ENCODE measurements at regions not wholly inside any gene's neighbourhood (a gene's known extent, or its start where the extent isn't known, plus 50 kb on each side); places are given as distances from the start of the nearest gene placed in this dataset.

GRCh38 chr16:25481636-25482035 lies 210.1 kb upstream of the HS3ST4 start:
- no peaks in the 10 kb centered on the region for H3K4me1 ChIP-seq (ENCODE audit: low read length)
- H3K36me3 ChIP-seq (replicated peaks; ENCODE audit: low read depth, low read length) = no peaks in the 10 kb centered on the region
- no peak overlapping the region for H3K9ac ChIP-seq (ENCODE audit: low read length)
- no peaks in the 10 kb centered on the region for H3K79me2 ChIP-seq (ENCODE audit: low read length)
- no peaks in the 10 kb centered on the region for H3K9me3 ChIP-seq (ENCODE audit: insufficient read depth, low read length)
- no peak overlapping the region for H3K4me2 ChIP-seq (ENCODE audit: low read length)
- TF ChIP-seq, protein P1, sequence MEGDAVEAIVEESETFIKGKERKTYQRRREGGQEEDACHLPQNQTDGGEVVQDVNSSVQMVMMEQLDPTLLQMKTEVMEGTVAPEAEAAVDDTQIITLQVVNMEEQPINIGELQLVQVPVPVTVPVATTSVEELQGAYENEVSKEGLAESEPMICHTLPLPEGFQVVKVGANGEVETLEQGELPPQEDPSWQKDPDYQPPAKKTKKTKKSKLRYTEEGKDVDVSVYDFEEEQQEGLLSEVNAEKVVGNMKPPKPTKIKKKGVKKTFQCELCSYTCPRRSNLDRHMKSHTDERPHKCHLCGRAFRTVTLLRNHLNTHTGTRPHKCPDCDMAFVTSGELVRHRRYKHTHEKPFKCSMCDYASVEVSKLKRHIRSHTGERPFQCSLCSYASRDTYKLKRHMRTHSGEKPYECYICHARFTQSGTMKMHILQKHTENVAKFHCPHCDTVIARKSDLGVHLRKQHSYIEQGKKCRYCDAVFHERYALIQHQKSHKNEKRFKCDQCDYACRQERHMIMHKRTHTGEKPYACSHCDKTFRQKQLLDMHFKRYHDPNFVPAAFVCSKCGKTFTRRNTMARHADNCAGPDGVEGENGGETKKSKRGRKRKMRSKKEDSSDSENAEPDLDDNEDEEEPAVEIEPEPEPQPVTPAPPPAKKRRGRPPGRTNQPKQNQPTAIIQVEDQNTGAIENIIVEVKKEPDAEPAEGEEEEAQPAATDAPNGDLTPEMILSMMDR (IDR thresholded peaks at IDR 0.05; ENCODE audit: low read depth, low read length) = no peak
- TF ChIP-seq EZH2phosphoT487 (IDR thresholded peaks at IDR 0.05; ENCODE audit: low read depth) = no peak
- H3K27me3 ChIP-seq (ENCODE audit: low read depth, low read length) = no peaks in the 10 kb centered on the region
- H3K27ac ChIP-seq (ENCODE audit: low read length) = no peak overlapping the region
- no peaks in the 10 kb centered on the region for H4K20me1 ChIP-seq (ENCODE audit: insufficient read depth, low read length)
- H2AFZ ChIP-seq (ENCODE audit: low read depth, low read length) = no peak overlapping the region
- no peak overlapping the region for H3K4me3 ChIP-seq (ENCODE audit: low read length)

GRCh38 chr16:25478476-25478875 lies 213.3 kb upstream of the HS3ST4 start:
- no peaks in the 10 kb centered on the region for H4K20me1 ChIP-seq (ENCODE audit: insufficient read depth, low read length)
- H3K9me3 ChIP-seq (ENCODE audit: insufficient read depth, low read length) = no peaks in the 10 kb centered on the region
- H3K9ac ChIP-seq (ENCODE audit: low read length) = no peak overlapping the region
- no peaks in the 10 kb centered on the region for H3K4me1 ChIP-seq (ENCODE audit: low read length)
- no peaks in the 10 kb centered on the region for H3K79me2 ChIP-seq (ENCODE audit: low read length)
- H3K4me2 ChIP-seq (ENCODE audit: low read length) = no peak overlapping the region
- no peak overlapping the region for H2AFZ ChIP-seq (ENCODE audit: low read depth, low read length)
- no peaks in the 10 kb centered on the region for H3K27me3 ChIP-seq (ENCODE audit: low read depth, low read length)
- H3K4me3 ChIP-seq (ENCODE audit: low read length) = no peak overlapping the region
- no peak for TF ChIP-seq EZH2phosphoT487 (IDR thresholded peaks at IDR 0.05; ENCODE audit: low read depth)
- TF ChIP-seq, protein P1 (IDR thresholded peaks at IDR 0.05; ENCODE audit: low read depth, low read length) = no peak
- H3K36me3 ChIP-seq (replicated peaks; ENCODE audit: low read depth, low read length) = no peaks in the 10 kb centered on the region
- no peak overlapping the region for H3K27ac ChIP-seq (ENCODE audit: low read length)

DNA sequence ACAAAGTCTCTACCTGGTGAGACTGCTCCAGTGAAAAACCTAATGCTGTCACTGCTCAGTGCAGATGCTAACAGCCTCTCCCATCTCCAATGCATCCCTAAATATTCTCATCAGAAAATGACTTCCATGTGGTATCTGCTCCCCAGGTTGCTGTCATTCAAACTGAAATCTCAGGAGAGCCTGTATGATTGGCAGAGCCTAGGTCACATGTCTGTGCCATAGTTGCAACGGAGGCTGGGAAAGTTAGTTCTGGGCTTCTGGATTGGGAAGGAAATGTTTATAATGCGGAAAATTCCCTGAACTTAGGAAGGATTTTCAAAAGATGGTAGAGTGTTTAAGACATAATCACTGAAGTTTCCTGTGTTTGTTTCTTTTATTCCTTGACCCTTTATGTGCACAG lies 206.4 kb upstream of the ZKSCAN2 start:
- H3K27me3 ChIP-seq (ENCODE audit: low read depth, low read length) = peaks cover 3% of the 10 kb centered on the region; the same call in 1 of the 2 replicates
- TF ChIP-seq, protein P1 (IDR thresholded peaks at IDR 0.05; ENCODE audit: low read depth, low read length) = no peak
- no peak for TF ChIP-seq EZH2phosphoT487 (IDR thresholded peaks at IDR 0.05; ENCODE audit: low read depth)
- no peak overlapping the region for H2AFZ ChIP-seq (ENCODE audit: low read depth, low read length)
- H4K20me1 ChIP-seq (ENCODE audit: insufficient read depth, low read length) = no peaks in the 10 kb centered on the region
- H3K4me1 ChIP-seq (ENCODE audit: low read length) = no peaks in the 10 kb centered on the region
- no peaks in the 10 kb centered on the region for H3K9me3 ChIP-seq (ENCODE audit: insufficient read depth, low read length)
- H3K79me2 ChIP-seq (ENCODE audit: low read length) = no peaks in the 10 kb centered on the region
- H3K9ac ChIP-seq (ENCODE audit: low read length) = no peak overlapping the region
- no peaks in the 10 kb centered on the region for H3K36me3 ChIP-seq (replicated peaks; ENCODE audit: low read depth, low read length)
- no peak overlapping the region for H3K4me2 ChIP-seq (ENCODE audit: low read length)
- H3K4me3 ChIP-seq (ENCODE audit: low read length) = no peak overlapping the region
- H3K27ac ChIP-seq (ENCODE audit: low read length) = no peak overlapping the region

DNA sequence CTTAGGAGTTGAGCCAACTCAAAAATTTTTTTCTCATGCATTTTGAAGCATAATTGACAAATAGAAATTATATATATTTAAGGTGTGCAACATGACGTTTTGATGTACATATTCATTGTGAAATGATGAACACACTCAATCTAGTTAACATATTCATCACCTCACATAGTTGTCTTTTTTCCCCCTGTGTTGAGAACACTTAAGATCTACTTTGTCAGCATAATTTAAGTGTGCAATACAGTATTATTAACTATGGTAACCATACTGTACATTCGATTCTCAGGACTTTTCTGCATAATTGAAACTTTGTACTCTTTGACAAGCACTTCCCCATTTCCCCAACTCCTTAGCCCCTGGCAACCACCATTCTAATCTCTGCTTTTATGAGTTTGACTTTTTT lies 192.2 kb upstream of the ZKSCAN2 start:
- no peak overlapping the region for H3K4me2 ChIP-seq (ENCODE audit: low read length)
- no peak overlapping the region for H3K4me3 ChIP-seq (ENCODE audit: low read length)
- TF ChIP-seq, protein P1 (IDR thresholded peaks at IDR 0.05; ENCODE audit: low read depth, low read length) = no peak
- no peak for TF ChIP-seq EZH2phosphoT487 (IDR thresholded peaks at IDR 0.05; ENCODE audit: low read depth)
- H3K27me3 ChIP-seq (ENCODE audit: low read depth, low read length) = 0 out of 2 replicates have a peak, but pooled peaks cover 2% of the 10 kb centered on the region
- H3K9ac ChIP-seq (ENCODE audit: low read length) = no peak overlapping the region
- H3K36me3 ChIP-seq (replicated peaks; ENCODE audit: low read depth, low read length) = no peaks in the 10 kb centered on the region
- no peaks in the 10 kb centered on the region for H3K79me2 ChIP-seq (ENCODE audit: low read length)
- H3K4me1 ChIP-seq (ENCODE audit: low read length) = no peaks in the 10 kb centered on the region
- no peak overlapping the region for H3K27ac ChIP-seq (ENCODE audit: low read length)
- H3K9me3 ChIP-seq (ENCODE audit: insufficient read depth, low read length) = no peaks in the 10 kb centered on the region
- H4K20me1 ChIP-seq (ENCODE audit: insufficient read depth, low read length) = no peaks in the 10 kb centered on the region
- H2AFZ ChIP-seq (ENCODE audit: low read depth, low read length) = no peak overlapping the region
